Occipital lobe (tissue), 1 donor: ENCODE measurements at regions not wholly inside any gene's neighbourhood (a gene's known extent, or its start where the extent isn't known, plus 50 kb on each side); places are given as distances from the start of the nearest gene placed in this dataset.

Source experiments
- DNase-seq: peaks from one replicate; lab custom pipeline; 2025; lab: John Stamatoyannopoulos, UW

DNA sequence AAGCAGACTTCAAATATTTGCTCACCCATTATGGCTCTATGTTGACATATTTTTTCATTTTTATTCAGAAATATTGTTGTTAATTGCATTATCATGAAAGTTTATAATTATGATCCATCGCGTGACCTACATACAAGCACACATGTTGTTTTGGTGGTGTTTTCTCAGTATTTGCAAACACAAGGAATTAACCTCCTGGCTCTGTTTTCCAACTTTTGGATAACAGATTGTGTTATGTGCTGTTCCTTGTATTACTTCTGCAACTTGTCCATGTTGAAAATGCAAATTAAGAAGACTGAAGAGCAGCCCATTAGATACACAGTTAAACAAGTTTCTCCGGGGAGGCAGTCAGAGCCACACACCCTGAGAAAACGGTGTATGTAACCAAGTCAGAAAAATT, 201.2 kb downstream of the SEC23A start:
- no peak for DNase-seq

DNA sequence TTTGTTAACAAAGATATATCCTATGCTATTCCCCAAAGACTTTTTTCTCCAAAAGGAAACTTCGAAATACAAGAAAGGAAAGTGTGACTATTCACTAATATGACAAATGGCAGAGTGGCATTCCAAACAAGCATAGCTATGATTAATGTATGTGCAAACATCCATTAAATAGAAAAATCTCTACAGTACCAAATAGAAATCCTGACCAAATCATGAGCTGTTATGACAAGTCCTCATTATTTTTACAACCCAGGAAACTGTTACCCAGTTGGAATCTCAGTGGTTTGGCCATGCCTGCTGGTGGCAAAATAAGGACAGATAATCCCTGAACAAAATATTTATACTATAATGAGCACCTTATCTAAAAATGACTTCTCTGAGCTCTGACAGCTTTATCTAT, 202.1 kb downstream of the SEC23A start:
- no peak for DNase-seq

- DNase-seq = no peak
Measured at GRCh38 chr14:38887696-38888095, 215.3 kb downstream of the SEC23A start.

- DNase-seq = no peak
Measured at GRCh38 chr14:38884109-38884508, 218.9 kb downstream of the SEC23A start.

GRCh38 chr14:38883127-38883526, 219.9 kb downstream of the SEC23A start:
- no peak for DNase-seq

DNA sequence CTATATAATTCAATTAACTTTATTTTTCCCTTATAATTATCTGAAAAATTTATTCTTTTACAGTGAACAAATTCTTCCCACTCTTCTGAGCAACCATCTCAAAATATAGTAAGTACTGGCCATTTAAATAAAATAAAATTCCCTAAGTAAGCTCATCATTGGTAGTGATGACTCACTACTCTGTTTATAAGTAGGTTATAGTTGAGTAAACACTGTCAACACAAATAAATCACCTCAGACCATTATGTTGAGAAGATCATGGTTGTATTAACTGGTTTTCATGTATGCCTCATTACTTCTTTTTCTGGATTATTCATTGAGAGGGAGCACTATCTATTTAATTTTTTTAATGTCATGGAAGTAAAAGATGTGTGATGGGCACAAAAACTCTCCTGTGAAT, 220.5 kb downstream of the SEC23A start:
- no peak for DNase-seq

GRCh38 chr14:38880643-38881524, 222.2 kb downstream of the SEC23A start:
- no peak for DNase-seq

- DNase-seq = no peak
Measured at GRCh38 chr14:38877744-38878388, 225.2 kb downstream of the SEC23A start.

DNA sequence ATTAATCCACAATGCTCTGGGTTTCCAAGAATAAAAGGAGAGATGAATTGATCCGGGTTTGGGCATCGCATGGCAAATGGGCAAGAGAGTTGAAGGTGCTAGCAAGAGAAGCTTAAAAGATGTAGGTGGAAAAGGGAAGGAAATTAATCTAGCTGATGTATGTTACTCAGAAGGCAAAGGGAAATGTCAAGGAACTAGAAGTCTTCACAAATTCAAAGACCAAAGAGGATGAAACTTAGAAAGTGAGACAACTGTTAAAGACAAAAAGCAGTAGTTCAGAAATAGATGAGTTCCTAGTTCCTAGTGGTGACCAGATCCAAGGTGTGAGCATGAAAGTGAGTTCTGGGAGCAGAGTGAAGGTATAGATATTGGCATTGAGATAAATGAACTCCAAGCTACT, 228.3 kb downstream of the SEC23A start:
- DNase-seq = no peak

DNA sequence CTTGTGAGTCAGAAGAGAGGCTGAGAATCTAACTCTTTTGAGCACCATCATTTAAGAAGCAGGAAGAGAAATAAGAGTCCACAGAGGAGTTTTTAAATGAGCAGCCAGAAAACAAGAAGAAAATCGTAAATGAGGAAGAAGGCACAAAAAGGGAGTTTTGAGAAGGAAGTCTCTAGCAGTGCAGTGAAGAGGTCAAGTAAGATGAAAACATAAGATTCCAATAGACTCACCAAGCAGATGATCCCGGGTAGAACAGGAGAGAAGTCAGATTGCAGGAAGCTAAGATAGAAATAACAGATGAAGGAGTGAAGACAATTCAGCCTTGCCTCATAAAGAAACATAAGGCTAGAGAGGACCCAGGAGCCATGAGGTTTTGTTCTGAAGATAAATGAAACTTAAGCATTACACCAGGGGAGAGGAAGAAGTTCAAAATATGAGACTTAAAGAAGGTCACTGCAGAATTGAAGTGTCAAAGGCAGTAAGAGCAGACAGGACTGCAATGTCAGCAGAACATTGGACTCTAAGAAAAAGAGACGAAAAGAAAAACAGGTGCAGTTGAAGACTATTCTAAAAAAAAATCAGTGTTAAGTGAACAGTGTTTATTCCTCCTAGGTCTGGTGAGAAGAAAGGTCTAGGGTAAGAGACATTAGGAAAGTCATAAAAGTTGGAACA, 229.0 kb downstream of the SEC23A start:
- DNase-seq = no peak

DNA sequence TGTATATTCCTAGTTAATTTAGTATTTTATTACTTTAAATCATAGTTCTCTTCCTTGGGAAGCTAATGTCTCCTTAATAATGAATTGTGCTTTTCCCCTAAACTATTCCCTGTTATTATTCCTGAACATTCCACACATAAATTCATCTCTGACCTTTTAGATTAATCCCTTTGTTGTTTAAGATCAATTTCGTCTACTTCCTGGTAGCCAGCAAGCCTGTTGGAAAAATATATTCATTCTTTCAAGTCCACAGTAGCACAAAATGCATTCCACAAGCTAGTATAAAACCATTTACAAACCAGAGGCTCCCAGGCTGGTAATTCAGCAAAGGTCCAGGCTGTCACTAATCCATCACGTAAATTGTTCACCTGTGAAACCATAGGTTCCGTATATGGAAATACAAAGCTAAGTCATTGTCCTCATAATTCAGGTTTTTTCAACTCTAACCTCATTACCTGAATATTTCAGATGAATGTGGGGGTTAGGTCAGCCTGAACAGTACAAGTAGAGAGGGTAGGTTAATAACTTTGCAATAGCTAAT, 232.7 kb downstream of the SEC23A start:
- no peak for DNase-seq

- DNase-seq = no peak
Measured at GRCh38 chr14:38868399-38869290, 234.4 kb downstream of the SEC23A start.

- DNase-seq = peak; percentile 58
Measured at GRCh38 chr14:38867561-38868150, 235.4 kb downstream of the SEC23A start.

GRCh38 chr14:38866461-38866860, 236.6 kb downstream of the SEC23A start:
- no peak for DNase-seq

GRCh38 chr14:38862366-38862765, 240.7 kb downstream of the SEC23A start:
- DNase-seq = no peak

DNA sequence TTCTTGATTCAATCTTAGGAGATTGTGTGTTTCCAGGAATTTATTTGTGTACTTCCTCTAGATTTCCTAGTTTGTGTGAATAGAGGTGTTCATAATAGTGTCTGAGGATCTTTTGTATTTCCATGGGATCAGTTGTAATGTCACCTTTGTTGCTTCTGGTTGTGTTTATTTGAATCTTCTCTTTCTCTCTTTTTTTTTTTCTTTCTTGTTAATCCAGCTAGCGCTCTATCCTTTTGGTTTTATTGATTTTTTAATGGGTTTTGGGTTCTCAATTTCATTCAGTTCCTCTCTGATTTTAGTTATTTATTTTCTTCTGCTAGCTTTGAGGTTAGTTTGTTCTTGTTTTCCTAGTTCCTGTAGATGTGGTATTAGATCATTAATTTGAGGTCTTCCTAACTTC, 242.5 kb downstream of the SEC23A start:
- DNase-seq = no peak

GRCh38 chr14:38856798-38857197, 246.2 kb downstream of the SEC23A start:
- no peak for DNase-seq

GRCh38 chr14:38855513-38855912, 247.5 kb downstream of the SEC23A start:
- DNase-seq = no peak

- DNase-seq = no peak
Measured at GRCh38 chr14:38851111-38851510, 251.9 kb downstream of the SEC23A start.

- DNase-seq = no peak
Measured at GRCh38 chr14:38850664-38851063, 252.4 kb downstream of the SEC23A start.
